ENCODE measurements at regions not wholly inside any gene's neighbourhood (a gene's known extent, or its start where the extent isn't known, plus 50 kb on each side); places are given as distances from the start of the nearest gene placed in this dataset.

DNA sequence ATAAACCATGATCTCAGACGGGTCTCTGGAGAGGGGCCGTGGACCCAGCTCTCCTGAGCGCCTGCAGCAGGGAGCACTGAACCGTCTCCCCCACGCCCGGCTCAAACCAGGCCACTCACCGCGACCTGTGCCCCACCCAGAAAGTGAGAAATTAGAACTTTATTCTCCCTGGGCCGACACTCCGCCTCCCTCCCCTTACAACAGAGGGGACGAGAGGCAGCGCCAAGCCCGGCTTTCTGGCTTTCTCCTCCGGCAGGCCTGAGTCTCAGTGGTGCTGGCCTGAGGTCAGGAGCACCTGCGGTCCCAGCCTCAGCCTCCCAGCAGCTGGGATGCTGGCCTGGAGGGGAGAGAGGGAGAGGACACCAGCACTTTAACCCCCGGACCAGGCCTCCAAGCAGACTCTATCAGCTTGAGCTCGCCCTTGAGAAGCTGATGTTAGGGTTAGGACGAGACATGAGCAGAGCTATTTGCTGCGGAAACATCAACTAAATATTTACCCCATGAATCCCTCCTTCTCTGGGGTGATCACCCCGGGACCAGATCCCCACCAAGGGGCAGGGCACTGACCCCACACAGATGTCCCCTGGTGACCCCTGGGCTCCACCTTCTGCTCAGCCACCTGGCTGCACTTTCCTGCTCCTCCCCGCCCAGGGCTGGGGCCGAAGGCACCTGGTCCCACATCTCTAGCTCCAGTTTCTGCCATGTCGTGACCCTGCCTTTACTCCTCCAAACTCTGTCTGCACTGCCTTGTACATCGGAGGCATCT lies 856.3 kb upstream of the SALL3 start:
- no peak overlapping the region for H3K4me3 ChIP-seq (ENCODE audit: low read depth, low read length)
- TF ChIP-seq, protein P1, sequence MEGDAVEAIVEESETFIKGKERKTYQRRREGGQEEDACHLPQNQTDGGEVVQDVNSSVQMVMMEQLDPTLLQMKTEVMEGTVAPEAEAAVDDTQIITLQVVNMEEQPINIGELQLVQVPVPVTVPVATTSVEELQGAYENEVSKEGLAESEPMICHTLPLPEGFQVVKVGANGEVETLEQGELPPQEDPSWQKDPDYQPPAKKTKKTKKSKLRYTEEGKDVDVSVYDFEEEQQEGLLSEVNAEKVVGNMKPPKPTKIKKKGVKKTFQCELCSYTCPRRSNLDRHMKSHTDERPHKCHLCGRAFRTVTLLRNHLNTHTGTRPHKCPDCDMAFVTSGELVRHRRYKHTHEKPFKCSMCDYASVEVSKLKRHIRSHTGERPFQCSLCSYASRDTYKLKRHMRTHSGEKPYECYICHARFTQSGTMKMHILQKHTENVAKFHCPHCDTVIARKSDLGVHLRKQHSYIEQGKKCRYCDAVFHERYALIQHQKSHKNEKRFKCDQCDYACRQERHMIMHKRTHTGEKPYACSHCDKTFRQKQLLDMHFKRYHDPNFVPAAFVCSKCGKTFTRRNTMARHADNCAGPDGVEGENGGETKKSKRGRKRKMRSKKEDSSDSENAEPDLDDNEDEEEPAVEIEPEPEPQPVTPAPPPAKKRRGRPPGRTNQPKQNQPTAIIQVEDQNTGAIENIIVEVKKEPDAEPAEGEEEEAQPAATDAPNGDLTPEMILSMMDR (IDR thresholded peaks at IDR 0.05; ENCODE audit: low read depth, low read length), result no peak
- TF ChIP-seq, protein P2, sequence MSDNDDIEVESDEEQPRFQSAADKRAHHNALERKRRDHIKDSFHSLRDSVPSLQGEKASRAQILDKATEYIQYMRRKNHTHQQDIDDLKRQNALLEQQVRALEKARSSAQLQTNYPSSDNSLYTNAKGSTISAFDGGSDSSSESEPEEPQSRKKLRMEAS (IDR thresholded peaks at IDR 0.05; ENCODE audit: low read depth, low read length), result no peak
- TF ChIP-seq MYC (IDR thresholded peaks at IDR 0.05; ENCODE audit: low read depth, low read length) (no peak), POLR2A (IDR thresholded peaks at IDR 0.05; ENCODE audit: extremely low read depth, insufficient read length) (no peak)
- no peak for DNase-seq (ENCODE audit: low read depth)

DNA sequence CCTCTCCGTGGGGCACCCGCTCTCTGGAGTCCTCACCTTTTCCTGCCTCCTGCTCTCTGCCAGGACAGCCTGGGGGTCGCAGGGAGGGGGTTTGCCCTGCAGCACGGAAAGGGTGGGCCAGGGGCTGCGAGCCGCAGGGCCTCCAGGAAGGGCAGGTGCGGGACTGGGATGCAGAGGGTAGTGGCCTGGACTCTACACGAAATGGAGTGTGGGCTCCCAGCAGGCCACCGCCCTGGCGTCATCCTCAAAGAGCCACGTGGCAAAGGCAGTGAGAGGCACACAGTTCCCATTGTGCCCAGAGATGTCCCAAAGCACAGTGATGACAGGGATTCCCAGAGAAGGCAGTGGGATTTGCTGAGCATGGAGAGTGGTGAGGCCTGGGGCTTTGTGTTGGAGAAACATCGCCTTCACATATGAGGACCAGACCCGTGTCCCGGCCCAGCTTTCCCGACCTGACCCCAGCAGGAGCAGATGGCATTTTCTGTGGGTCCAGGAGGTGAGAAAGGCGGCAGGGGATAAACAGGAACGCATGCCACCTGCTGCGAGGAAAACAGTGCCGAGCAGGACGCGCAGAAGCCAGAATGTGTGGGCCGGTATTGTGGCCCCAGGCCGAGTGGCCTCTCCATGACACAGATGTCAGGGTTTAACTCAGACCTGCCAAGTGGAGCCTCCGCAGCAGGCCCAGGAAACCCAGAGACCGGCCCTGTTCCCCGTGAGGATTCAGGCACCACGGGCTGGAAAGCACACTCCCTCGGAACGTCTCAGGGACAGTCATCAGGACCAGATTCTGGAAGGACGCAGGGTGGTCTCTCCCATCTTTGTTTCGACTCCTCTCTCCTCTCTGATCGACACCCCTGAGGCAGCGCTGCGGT lies 855.5 kb upstream of the SALL3 start:
- TF ChIP-seq, protein P2 (IDR thresholded peaks at IDR 0.05; ENCODE audit: low read depth, low read length), result no peak
- no peak for DNase-seq (ENCODE audit: low read depth)
- no peak overlapping the region for H3K4me3 ChIP-seq (ENCODE audit: low read depth, low read length)

DNA sequence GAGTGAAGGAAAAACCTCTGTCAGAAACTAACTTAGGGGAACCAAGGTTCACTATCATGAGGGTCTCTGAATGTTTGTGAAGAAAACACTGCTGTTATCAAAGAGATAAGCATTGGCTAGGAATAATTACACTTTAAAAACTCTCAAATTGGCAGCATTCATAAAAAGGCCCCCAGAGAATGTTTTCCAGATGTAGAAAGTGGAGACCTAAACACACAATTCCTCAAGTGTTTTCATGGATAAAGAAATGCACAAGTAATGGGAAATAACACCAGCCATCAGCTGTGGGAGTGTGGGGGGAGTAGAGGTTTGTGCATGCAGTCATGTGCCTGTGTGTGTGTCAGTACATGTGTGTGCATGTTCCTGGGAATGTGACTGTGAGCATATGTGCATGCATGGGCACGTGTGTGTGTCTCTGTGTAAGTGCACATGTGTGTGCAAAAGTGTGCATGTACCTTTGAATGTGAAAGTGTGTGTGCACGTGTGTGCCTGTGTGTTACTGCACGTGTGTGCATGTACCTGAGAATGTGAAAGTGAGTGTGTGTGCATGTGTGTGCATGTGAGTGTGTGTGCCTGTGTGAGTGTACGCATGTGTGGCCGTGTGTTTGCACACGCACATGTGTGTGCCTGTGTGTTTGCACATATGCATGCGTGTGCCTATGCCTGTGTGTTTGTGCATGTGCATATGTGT lies 854.3 kb upstream of the SALL3 start:
- DNase-seq (ENCODE audit: low read depth), result no peak
- H3K4me3 ChIP-seq (ENCODE audit: low read depth, low read length), result no peak overlapping the region
- TF ChIP-seq POLR2A (IDR thresholded peaks at IDR 0.05; ENCODE audit: extremely low read depth, insufficient read length) (no peak), MYC (IDR thresholded peaks at IDR 0.05; ENCODE audit: low read depth, low read length) (no peak)
- TF ChIP-seq, protein P1 (IDR thresholded peaks at IDR 0.05; ENCODE audit: low read depth, low read length), result no peak
- TF ChIP-seq, protein P2 (IDR thresholded peaks at IDR 0.05; ENCODE audit: low read depth, low read length), result no peak

DNA sequence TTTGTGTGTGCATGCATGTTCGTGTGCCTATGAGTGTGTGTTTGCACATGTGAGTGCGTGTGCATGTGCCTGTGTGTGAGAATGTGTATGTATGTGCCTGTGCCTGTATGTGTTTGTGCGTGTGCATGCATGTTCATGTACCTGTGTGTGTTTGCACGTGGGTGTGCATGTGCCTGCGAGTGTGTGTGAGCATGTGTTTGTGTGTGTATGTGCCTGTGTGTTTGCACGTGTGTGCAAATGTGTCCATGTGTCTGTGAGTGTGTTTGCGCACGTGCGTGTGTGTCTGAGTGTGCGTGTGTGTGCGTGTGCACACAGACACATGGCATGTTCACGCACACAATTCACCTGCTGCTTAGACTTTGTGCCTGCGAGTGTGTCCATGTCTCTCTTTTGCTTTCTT lies 853.5 kb upstream of the SALL3 start:
- TF ChIP-seq, protein P2 (IDR thresholded peaks at IDR 0.05; ENCODE audit: low read depth, low read length), result no peak
- TF ChIP-seq MYC (IDR thresholded peaks at IDR 0.05; ENCODE audit: low read depth, low read length), result no peak
- TF ChIP-seq POLR2A (IDR thresholded peaks at IDR 0.05; ENCODE audit: extremely low read depth, insufficient read length), result no peak
- TF ChIP-seq, protein P1 (IDR thresholded peaks at IDR 0.05; ENCODE audit: low read depth, low read length), result no peak
- DNase-seq (ENCODE audit: low read depth), result no peak

DNA sequence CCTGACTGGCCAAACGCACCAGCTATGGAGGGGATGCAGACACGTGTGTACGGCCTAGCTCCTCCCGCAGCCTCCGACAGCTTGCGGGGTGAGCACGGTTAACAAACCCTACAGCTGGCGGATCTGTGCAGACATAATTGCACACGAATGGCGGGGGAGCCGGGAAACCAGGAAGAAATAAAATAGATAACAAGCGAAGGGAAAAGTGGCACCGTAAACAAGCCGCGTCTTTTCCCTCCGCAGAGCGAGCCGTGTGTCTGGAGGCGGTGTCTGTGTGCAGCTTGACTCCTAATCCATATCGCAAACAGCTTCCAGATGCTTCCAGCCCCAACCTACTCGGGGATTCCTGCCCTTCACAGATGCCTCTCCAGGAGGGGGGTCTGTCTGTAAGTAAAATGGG lies 853.1 kb upstream of the SALL3 start:
- no peak for TF ChIP-seq POLR2A (IDR thresholded peaks at IDR 0.05; ENCODE audit: extremely low read depth, insufficient read length)
- TF ChIP-seq, protein P2 (IDR thresholded peaks at IDR 0.05; ENCODE audit: low read depth, low read length), result no peak
- no peak for TF ChIP-seq MYC (IDR thresholded peaks at IDR 0.05; ENCODE audit: low read depth, low read length)
- TF ChIP-seq, protein P1 (IDR thresholded peaks at IDR 0.05; ENCODE audit: low read depth, low read length), result no peak

More for the DNA sequence above, 853.5 kb upstream of the SALL3 start:
- H3K4me3 ChIP-seq (ENCODE audit: low read depth, low read length), result no peak overlapping the region

More for the DNA sequence above, 853.1 kb upstream of the SALL3 start:
- H3K4me3 ChIP-seq (ENCODE audit: low read depth, low read length), result no peak overlapping the region
- no peak for DNase-seq (ENCODE audit: low read depth)
